Progenitor cell of endocrine pancreas (in vitro differentiated cells): ENCODE measurements at regions not wholly inside any gene's neighbourhood (a gene's known extent, or its start where the extent isn't known, plus 50 kb on each side); places are given as distances from the start of the nearest gene placed in this dataset.
"Not testable (repeated sequence)": the region's sequence is repeated elsewhere in the genome, so short reads cannot be mapped to it uniquely, and the experiment has no call there.

ENCODE experiments used
- DNase-seq: peaks from one replicate; pipeline ENCODE4 v3.0.0; 2021; ENCODE audit warnings: low spot score; ENCODE audit not compliant: unreplicated experiment
- H3K27ac Mint-ChIP-seq: 2 replicates; pipeline ENCODE4 v1.8.0; 2021; ENCODE audit warnings: mild to moderate bottlenecking, moderate library complexity, mixed read lengths
- H3K27me3 Mint-ChIP-seq: 2 replicates; pipeline ENCODE4 v1.8.0; 2021; ENCODE audit warnings: mixed read lengths
- H3K36me3 Mint-ChIP-seq: 2 replicates; pipeline ENCODE4 v1.8.0; 2022; ENCODE audit warnings: mixed read lengths; ENCODE audit not compliant: insufficient read depth
- H3K4me1 Mint-ChIP-seq: 2 replicates; pipeline ENCODE4 v1.8.0; 2021; ENCODE audit warnings: low read depth, mixed read lengths
- H3K4me3 Mint-ChIP-seq: 2 replicates; pipeline ENCODE4 v1.8.0; 2021; ENCODE audit warnings: low read depth, mild to moderate bottlenecking, moderate library complexity, mixed read lengths
- H3K9me3 Mint-ChIP-seq: 2 replicates; pipeline ENCODE4 v1.8.0; 2021; ENCODE audit warnings: low read depth, mixed read lengths
- CTCF ChIP-seq: fragments of 200-600 bp; sonication (generic); IDR thresholded peaks from one replicate; pipeline ENCODE4 v1.5.0; 2021; ENCODE audit warnings: antibody characterized with exemption, mild to moderate bottlenecking; ENCODE audit not compliant: unreplicated experiment

DNA sequence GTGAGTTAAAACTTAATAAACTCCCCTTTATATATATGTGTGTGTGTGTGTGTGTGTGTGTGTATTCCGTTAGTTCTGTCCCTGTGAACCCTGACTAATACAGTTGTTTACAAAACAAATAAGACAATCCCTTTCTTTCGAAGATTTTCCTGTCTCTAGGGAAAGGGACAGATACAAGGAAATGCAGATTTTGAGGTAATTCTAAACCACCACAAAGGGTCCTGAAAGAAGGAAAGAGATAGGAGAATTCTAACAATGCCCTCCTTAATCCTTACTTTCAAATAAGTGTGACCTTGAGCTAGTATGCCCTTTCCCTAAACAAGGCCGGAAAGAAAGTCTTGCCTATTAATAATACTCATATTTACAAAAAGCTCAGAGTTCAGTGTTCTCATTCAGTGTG, 164.8 kb upstream of the COL11A1 start:
- DNase-seq = no peak
- Mint-ChIP-seq H3K36me3 (no peaks in the 10 kb centered on the region), H3K9me3 (no peaks in the 10 kb centered on the region), H3K27ac (no peak overlapping the region), H3K4me1 (no peaks in the 10 kb centered on the region), H3K4me3 (no peak overlapping the region), H3K27me3 (no peaks in the 10 kb centered on the region)
- no peak for TF ChIP-seq CTCF

DNA sequence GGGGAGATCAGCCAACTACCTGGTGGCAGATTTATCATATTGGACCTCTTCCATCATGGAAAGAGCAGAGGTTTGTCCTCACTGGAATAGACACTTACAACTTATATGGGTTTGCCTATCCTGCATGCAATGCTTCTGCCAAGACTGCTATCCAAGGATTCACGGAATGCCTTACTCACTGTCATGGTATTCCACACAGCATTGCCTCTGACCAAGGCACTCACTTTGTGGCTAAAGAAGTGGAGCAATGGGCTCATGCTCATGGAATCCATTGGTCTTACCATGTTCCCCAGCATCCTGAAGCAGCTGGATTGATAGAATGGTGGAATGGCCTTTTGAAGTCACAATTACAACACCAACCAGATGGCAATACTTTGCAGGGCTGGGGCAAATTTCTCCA, 163.1 kb upstream of the COL11A1 start:
- not testable (repeated sequence) for H3K27me3 Mint-ChIP-seq, H3K9me3 Mint-ChIP-seq, H3K27ac Mint-ChIP-seq, DNase-seq, H3K4me3 Mint-ChIP-seq, H3K36me3 Mint-ChIP-seq, H3K4me1 Mint-ChIP-seq

GRCh38 chr1:103267893-103268292, 159.6 kb upstream of the COL11A1 start:
- no peaks in the 10 kb centered on the region for H3K36me3 Mint-ChIP-seq
- H3K9me3 Mint-ChIP-seq = no peaks in the 10 kb centered on the region
- H3K27me3 Mint-ChIP-seq = no peaks in the 10 kb centered on the region
- peak; percentile 21 for TF ChIP-seq CTCF
- no peak overlapping the region for H3K27ac Mint-ChIP-seq
- H3K4me1 Mint-ChIP-seq = peaks cover 7% of the 10 kb centered on the region
- no peak overlapping the region for H3K4me3 Mint-ChIP-seq
- DNase-seq = no peak

DNA sequence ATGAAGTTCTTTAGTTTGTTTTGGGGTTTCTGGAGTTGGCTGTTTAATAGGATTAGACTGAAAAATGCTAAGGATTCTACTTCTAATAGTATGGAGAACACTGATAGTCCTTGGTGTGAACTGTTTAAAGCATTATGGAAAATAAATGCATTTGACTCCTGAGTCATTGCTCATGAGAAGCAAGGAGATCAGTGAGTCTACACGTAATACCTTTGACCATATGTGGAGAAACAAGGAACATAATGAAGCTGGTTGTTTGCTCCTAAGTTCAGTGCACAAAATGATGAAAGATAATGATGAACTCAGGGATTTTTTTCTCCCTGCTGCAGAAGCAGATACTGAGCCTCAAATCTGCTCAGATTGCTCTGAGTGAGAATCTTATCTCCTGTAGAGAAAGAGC, 158.9 kb upstream of the COL11A1 start:
- no peak overlapping the region for H3K4me3 Mint-ChIP-seq
- no peaks in the 10 kb centered on the region for H3K9me3 Mint-ChIP-seq

GRCh38 chr1:103266036-103266435, 157.7 kb upstream of the COL11A1 start:
- no peaks in the 10 kb centered on the region for H3K36me3 Mint-ChIP-seq
- peaks cover 7% of the 10 kb centered on the region for H3K4me1 Mint-ChIP-seq
- no peak overlapping the region for H3K4me3 Mint-ChIP-seq
- H3K27me3 Mint-ChIP-seq = no peaks in the 10 kb centered on the region
- no peak for TF ChIP-seq CTCF
- no peak for DNase-seq
- H3K27ac Mint-ChIP-seq = no peak overlapping the region
- H3K9me3 Mint-ChIP-seq = no peaks in the 10 kb centered on the region

More for the DNA sequence above, 158.9 kb upstream of the COL11A1 start:
- Mint-ChIP-seq H3K27ac (no peak overlapping the region), H3K4me1 (peaks cover 7% of the 10 kb centered on the region), H3K27me3 (no peaks in the 10 kb centered on the region), H3K36me3 (no peaks in the 10 kb centered on the region)
- TF ChIP-seq CTCF = no peak
- DNase-seq = no peak

DNA sequence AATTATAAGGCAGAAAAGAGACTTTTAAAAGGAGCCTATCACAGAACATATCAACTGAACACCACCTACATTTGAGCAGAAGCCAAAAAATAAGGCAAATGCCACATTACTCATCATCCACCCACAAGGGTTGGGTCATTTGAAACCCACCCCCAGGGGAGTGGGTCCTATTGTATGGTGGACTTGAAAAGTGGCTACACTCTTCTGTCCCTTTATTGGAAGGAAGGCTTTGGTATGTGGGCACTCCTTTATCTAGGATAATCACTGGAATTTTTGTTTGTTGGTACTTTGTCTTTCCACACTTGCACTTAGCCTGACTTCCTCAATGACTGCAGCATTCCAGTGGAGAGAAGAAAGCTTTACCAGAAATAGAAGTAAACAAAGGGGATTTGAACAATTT, 157.2 kb upstream of the COL11A1 start:
- peaks cover 7% of the 10 kb centered on the region for H3K4me1 Mint-ChIP-seq
- H3K27ac Mint-ChIP-seq = no peak overlapping the region
- no peak for TF ChIP-seq CTCF
- H3K27me3 Mint-ChIP-seq = no peaks in the 10 kb centered on the region
- H3K9me3 Mint-ChIP-seq = no peaks in the 10 kb centered on the region
- no peak for DNase-seq
- H3K4me3 Mint-ChIP-seq = no peak overlapping the region
- H3K36me3 Mint-ChIP-seq = no peaks in the 10 kb centered on the region
